ENCODE measurements at regions not wholly inside any gene's neighbourhood (a gene's known extent, or its start where the extent isn't known, plus 50 kb on each side); places are given as distances from the start of the nearest gene placed in this dataset.

GRCh38 chr14:97432586-97432985, 635.4 kb downstream of the VRK1 start:
- ChIA-PET CTCF (no interaction called here), POLR2A (no interaction called here)
- H3K4me3 ChIP-seq (ENCODE audit: low read depth, low read length), result no peak overlapping the region
- no peak for TF ChIP-seq CTCF (IDR thresholded peaks at IDR 0.05; ENCODE audit: insufficient read depth, low read length, missing control alignments)
- no peak for DNase-seq (ENCODE audit: low read depth, low spot score)

- no peak for TF ChIP-seq CTCF (IDR thresholded peaks at IDR 0.05; ENCODE audit: insufficient read depth, low read length, missing control alignments)
- CTCF ChIA-PET, result no interaction called here
- POLR2A ChIA-PET, result no interaction called here
- DNase-seq (ENCODE audit: low read depth, low spot score), result no peak
- H3K4me3 ChIP-seq (ENCODE audit: low read depth, low read length), result no peak overlapping the region
Measured at GRCh38 chr14:97441740-97442362, 644.7 kb downstream of the VRK1 start.

GRCh38 chr14:97442363-97442762, 645.2 kb downstream of the VRK1 start:
- ChIA-PET CTCF (no interaction called here), POLR2A (no interaction called here)
- no peak overlapping the region for H3K4me3 ChIP-seq (ENCODE audit: low read depth, low read length)
- TF ChIP-seq CTCF (IDR thresholded peaks at IDR 0.05; ENCODE audit: insufficient read depth, low read length, missing control alignments), result no peak
- DNase-seq (ENCODE audit: low read depth, low spot score), result no peak

- DNase-seq (ENCODE audit: low read depth, low spot score), result no peak
- H3K4me3 ChIP-seq (ENCODE audit: low read depth, low read length), result no peak overlapping the region
- ChIA-PET POLR2A (no interaction called here), CTCF (no interaction called here)
- TF ChIP-seq CTCF (IDR thresholded peaks at IDR 0.05; ENCODE audit: insufficient read depth, low read length, missing control alignments), result no peak
Measured at GRCh38 chr14:97443412-97443811, 646.2 kb downstream of the VRK1 start.

- POLR2A ChIA-PET, result no interaction called here
- no peak for DNase-seq (ENCODE audit: low read depth, low spot score)
- CTCF ChIA-PET, result no interaction called here
- no peak for TF ChIP-seq CTCF (IDR thresholded peaks at IDR 0.05; ENCODE audit: insufficient read depth, low read length, missing control alignments)
- H3K4me3 ChIP-seq (ENCODE audit: low read depth, low read length), result no peak overlapping the region
Measured at GRCh38 chr14:97444248-97444647, 647.1 kb downstream of the VRK1 start.

- H3K4me3 ChIP-seq (ENCODE audit: low read depth, low read length), result no peak overlapping the region
- ChIA-PET POLR2A (no interaction called here), CTCF (no interaction called here)
- no peak for DNase-seq (ENCODE audit: low read depth, low spot score)
- TF ChIP-seq CTCF (IDR thresholded peaks at IDR 0.05; ENCODE audit: insufficient read depth, low read length, missing control alignments), result no peak
Measured at GRCh38 chr14:97445367-97445766, 648.2 kb downstream of the VRK1 start.

All from AG04449 (cell line).